ENCODE measurements at regions not wholly inside any gene's neighbourhood (a gene's known extent, or its start where the extent isn't known, plus 50 kb on each side); places are given as distances from the start of the nearest gene placed in this dataset.

DNA sequence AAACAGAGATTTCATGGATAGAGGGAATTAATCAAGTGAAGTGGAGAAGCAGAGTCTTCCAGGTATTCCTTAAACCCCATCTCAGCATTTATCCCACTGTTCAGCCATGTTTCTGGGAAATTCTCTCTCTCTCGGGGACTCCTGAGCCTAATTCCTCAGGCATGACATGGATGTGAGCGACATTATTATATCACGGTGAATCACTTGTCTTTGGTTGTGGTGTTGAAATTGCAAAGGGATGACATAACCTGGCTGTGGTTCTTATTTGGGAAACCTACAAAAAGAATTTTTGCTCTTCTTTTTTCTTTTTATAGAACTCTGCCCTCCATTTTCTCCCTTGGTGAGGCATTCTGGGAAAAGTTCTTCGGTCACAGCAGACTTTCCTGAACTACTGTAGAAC is 457.9 kb upstream of the PTGER4 start:
- TF ChIP-seq, protein P1, sequence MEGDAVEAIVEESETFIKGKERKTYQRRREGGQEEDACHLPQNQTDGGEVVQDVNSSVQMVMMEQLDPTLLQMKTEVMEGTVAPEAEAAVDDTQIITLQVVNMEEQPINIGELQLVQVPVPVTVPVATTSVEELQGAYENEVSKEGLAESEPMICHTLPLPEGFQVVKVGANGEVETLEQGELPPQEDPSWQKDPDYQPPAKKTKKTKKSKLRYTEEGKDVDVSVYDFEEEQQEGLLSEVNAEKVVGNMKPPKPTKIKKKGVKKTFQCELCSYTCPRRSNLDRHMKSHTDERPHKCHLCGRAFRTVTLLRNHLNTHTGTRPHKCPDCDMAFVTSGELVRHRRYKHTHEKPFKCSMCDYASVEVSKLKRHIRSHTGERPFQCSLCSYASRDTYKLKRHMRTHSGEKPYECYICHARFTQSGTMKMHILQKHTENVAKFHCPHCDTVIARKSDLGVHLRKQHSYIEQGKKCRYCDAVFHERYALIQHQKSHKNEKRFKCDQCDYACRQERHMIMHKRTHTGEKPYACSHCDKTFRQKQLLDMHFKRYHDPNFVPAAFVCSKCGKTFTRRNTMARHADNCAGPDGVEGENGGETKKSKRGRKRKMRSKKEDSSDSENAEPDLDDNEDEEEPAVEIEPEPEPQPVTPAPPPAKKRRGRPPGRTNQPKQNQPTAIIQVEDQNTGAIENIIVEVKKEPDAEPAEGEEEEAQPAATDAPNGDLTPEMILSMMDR (IDR thresholded peaks at IDR 0.05): no peak

DNA sequence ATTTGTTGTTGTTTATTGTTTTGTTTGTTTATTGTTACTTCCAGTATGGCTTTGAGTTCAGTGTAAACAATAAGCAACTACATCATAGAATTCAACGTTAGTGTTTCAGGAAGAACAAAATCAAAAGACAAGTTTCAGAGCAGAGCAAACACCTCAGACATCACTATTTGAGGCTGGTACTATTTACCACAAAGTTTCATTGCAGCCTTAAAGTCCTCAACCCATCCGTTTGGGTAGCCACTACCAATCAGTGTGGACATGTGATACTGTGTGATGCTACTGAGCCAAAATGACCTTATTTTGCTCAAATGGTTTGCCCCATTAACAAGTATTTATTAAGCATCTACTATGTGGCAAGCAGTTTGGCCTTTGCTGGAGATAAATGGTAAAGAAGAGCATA is 458.5 kb upstream of the PTGER4 start:
- TF ChIP-seq, protein P1 (IDR thresholded peaks at IDR 0.05): no peak

DNA sequence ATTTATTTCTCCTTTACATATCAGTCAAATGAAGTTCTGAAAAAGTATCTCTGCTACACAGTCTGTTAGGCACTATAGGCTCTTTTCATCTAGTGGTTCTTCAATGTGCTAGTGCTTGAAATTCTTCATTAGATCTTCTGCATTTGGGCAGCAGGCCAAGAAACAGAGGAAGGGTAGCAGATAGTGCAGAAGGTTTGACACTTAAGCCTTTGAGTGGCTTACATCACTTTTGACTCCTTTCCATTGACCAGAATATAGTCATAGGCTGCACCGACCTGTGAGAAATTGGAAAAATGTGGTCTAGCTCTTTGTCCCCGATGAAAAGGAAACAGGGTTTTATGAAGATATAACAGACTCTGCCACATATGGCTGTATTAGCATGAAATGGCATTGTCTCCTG is 459.5 kb upstream of the PTGER4 start:
- TF ChIP-seq, protein P1 (IDR thresholded peaks at IDR 0.05): no peak

DNA sequence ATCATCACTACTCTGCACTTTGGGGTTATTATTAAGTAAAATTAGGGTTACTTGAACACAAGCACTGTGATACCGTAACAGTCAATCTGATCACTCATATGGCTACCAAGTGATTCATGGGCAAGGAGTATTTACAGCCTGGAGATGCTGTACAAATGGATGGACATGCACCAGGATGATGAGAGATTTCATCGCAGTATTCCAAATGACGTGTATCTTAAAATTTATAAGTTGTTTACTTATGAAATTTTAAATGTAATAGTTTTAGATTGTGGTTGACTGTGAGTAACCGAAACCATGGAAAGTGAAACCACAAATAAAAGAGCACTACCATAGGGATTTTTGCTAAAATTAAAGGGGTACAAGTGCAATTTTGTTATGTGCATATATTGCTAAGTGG is 462.2 kb upstream of the PTGER4 start:
- TF ChIP-seq, protein P1 (IDR thresholded peaks at IDR 0.05): no peak

DNA sequence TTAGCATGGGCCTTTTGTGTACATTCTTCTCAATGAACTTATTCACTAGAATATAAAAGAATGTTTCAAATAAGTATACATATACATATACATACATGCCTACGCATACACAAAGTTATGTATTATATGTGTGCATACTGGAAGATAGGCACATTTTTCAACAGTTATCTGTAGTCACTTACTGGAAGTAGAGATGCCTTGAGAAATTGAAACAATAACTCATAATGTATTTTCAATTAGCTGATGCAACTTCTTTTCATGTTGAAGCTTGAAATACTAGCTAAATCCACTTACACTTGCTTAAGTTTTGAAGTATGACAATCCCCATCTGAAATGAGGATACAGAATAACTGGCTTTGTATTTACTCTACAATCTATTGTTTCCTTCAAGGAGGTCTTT is 469.0 kb upstream of the PTGER4 start:
- TF ChIP-seq, protein P1 (IDR thresholded peaks at IDR 0.05): no peak

DNA sequence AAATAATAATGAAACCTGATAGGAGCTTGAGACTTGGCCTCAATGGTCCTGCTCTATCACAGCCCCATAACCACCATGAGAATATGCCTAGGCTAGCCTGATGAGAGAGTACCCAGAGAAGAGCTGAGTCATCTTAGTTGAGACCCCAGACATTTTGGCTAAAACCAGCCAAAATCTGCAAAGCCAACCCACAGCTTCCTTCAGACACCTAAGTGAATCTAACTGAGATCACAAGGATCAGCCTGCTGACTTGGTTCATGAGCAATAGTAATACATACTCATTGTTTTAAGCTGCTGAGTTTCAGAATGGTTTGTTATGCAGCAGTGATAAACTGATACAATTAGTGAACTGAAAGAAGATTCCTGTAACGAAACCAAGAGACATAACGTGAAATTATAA is 473.7 kb upstream of the PTGER4 start:
- TF ChIP-seq, protein P1 (IDR thresholded peaks at IDR 0.05): no peak

DNA sequence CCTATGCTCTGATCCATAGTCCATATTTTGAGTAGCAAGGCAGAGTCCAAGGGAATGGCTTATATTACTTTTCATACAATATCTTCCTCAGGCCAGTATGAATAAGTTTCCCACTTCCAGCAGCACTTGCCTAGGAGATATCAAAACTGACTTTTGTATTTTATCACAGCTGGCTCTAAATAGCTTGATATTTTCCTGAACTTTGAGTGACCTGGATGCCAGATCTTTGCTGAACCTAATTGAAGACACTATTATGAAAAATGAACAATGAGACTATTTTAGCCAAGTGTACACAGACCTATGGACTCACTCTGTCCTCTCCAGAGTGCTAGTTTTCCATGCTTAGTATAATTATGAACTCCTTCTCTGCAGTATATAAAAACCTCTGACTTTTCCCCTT is 475.6 kb upstream of the PTGER4 start:
- TF ChIP-seq, protein P1 (IDR thresholded peaks at IDR 0.05): no peak

DNA sequence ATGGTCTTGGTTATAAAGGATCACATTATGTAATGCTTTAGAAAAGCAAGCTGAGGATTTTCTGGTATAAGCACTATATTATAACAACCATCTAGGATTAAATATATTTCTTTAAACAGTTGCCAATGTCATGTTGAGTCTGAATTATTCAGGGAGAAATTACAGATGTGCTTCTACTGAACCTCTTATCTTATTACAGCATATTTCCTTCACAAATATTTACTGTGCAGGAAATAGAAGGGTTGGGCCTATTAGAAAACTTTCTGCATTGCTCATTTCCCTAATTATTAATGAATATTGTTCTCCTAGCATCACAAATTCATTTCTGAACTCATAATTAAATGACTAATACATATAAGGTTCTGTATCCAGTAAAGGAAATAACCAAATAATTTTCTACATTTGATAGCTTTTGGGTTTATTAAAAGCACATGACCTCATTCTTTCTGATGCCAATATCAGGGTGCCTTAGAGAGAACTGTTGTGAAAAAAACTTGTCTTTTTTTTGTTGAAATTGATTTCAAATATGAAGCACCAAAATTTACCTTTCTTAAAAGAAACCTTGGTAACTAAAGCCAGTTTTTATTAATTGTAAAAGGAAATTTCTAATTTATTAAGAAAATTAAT is 476.8 kb upstream of the PTGER4 start:
- TF ChIP-seq, protein P1 (IDR thresholded peaks at IDR 0.05): no peak
